Esophagus muscularis mucosa (tissue), 3 donors: ENCODE measurements at regions not wholly inside any gene's neighbourhood (a gene's known extent, or its start where the extent isn't known, plus 50 kb on each side); places are given as distances from the start of the nearest gene placed in this dataset.

ENCODE experiments used
- CTCF ChIP-seq, 3 experiments: fragments of 200-600 bp in 2 of 3; fragments of 450-650 bp in 1 of 3; sonication (generic) in 2 of 3; IDR thresholded peaks; one replicate each; pipeline ENCODE4 v1.5.1; 2017 to 2019; ENCODE audit warnings: antibody characterized with exemption in 3 of 3, mild to moderate bottlenecking in 2 of 3, moderate library complexity in 1 of 3
- POLR2A ChIP-seq: fragments of 450-650 bp; IDR thresholded peaks from one replicate; pipeline ENCODE4 v1.6.1; 2017; ENCODE audit warnings: antibody characterized with exemption, moderate library complexity, mild to moderate bottlenecking, low read depth
- POLR2AphosphoS5 ChIP-seq, 2 donors: sonication (generic); formaldehyde crosslinking; IDR thresholded peaks; one replicate each; pipeline ENCODE4 v1.6.1; 2017; ENCODE audit warnings: antibody characterized with exemption in 2 of 2

- TF ChIP-seq CTCF (IDR thresholded peaks at IDR 0.05) = no peak
- TF ChIP-seq POLR2AphosphoS5 (IDR thresholded peaks at IDR 0.05) = no peak
- TF ChIP-seq POLR2A = no peak
Observed at GRCh38 chr4:134070174-134070573, 131.4 kb downstream of the PABPC4L start.
